ENCODE measurements at regions not wholly inside any gene's neighbourhood (a gene's known extent, or its start where the extent isn't known, plus 50 kb on each side); places are given as distances from the start of the nearest gene placed in this dataset.

GRCh38 chrX:106341823-106342222, 173.7 kb downstream of the PWWP3B start:
- TF ChIP-seq, protein P1, sequence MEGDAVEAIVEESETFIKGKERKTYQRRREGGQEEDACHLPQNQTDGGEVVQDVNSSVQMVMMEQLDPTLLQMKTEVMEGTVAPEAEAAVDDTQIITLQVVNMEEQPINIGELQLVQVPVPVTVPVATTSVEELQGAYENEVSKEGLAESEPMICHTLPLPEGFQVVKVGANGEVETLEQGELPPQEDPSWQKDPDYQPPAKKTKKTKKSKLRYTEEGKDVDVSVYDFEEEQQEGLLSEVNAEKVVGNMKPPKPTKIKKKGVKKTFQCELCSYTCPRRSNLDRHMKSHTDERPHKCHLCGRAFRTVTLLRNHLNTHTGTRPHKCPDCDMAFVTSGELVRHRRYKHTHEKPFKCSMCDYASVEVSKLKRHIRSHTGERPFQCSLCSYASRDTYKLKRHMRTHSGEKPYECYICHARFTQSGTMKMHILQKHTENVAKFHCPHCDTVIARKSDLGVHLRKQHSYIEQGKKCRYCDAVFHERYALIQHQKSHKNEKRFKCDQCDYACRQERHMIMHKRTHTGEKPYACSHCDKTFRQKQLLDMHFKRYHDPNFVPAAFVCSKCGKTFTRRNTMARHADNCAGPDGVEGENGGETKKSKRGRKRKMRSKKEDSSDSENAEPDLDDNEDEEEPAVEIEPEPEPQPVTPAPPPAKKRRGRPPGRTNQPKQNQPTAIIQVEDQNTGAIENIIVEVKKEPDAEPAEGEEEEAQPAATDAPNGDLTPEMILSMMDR (IDR thresholded peaks at IDR 0.05; ENCODE audit: low read depth, low read length, missing control alignments), result no peak
- no peak for DNase-seq (ENCODE audit: low read depth)
- in situ Hi-C loops (cut with HindIII; ENCODE audit: low sequenced_read_pairs), result no loop called here
- H3K4me3 ChIP-seq (ENCODE audit: low read depth, low read length), result no peak overlapping the region

DNA sequence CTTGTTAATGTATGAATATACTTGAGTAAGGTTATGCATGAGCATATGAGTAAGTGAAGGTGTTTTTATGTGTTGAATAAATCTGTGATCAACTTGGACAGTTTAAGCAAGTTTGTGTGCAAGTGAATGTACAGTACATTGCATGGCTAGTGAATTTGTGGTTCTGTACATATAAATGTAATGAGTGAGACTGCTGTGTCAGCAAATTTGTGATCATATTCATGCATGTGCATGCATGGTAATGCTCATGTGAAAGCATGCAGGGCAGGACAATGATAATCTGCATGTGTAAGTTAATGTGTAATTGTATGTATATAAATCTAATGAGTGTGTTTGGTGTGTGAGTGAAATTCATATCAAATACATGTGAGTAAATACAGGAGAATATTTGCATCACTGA, 188.5 kb downstream of the PWWP3B start:
- in situ Hi-C loops (cut with HindIII; ENCODE audit: low sequenced_read_pairs), result no loop called here
- TF ChIP-seq, protein P1 (IDR thresholded peaks at IDR 0.05; ENCODE audit: low read depth, low read length, missing control alignments), result no peak
- no peak for DNase-seq (ENCODE audit: low read depth)
- no peak overlapping the region for H3K4me3 ChIP-seq (ENCODE audit: low read depth, low read length)

GRCh38 chrX:106363214-106363613, 195.1 kb downstream of the PWWP3B start:
- no peak overlapping the region for H3K4me3 ChIP-seq (ENCODE audit: low read depth, low read length)
- in situ Hi-C loops (cut with HindIII; ENCODE audit: low sequenced_read_pairs), result no loop called here
- no peak for DNase-seq (ENCODE audit: low read depth)
- TF ChIP-seq, protein P1 (IDR thresholded peaks at IDR 0.05; ENCODE audit: low read depth, low read length, missing control alignments), result no peak

DNA sequence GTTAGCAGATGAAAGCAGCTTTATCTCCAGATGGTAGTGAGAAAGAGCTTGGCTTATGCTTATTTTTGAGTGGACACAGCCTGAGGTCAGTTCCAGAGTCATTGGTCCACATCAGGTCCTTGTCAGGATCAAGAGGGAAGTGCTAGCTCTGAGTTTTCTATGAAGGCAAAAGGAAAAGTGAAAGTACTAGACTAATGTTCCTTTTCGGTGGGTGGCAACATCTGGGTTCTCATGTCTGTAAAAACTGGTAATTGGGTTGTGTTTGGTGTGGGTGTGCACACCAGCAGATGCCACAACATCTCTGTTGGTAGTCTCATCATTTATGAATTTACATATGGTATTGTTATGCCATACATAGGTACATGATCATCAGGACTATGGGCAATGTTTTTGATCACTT, 210.5 kb downstream of the PWWP3B start:
- TF ChIP-seq, protein P1 (IDR thresholded peaks at IDR 0.05; ENCODE audit: low read depth, low read length, missing control alignments), result no peak
- in situ Hi-C loops (cut with HindIII; ENCODE audit: low sequenced_read_pairs), result no loop called here
- H3K4me3 ChIP-seq (ENCODE audit: low read depth, low read length), result no peak overlapping the region
- DNase-seq (ENCODE audit: low read depth), result no peak

GRCh38 chrX:106391284-106391911, 220.4 kb upstream of the RADX start:
- no peak for DNase-seq (ENCODE audit: low read depth)
- TF ChIP-seq, protein P1 (IDR thresholded peaks at IDR 0.05; ENCODE audit: low read depth, low read length, missing control alignments), result no peak
- H3K4me3 ChIP-seq (ENCODE audit: low read depth, low read length), result no peak overlapping the region
- in situ Hi-C loops (cut with HindIII; ENCODE audit: low sequenced_read_pairs), result no loop called here

GRCh38 chrX:106392346-106392745, 219.4 kb upstream of the RADX start:
- DNase-seq (ENCODE audit: low read depth), result no peak
- in situ Hi-C loops (cut with HindIII; ENCODE audit: low sequenced_read_pairs), result no loop called here
- TF ChIP-seq, protein P1 (IDR thresholded peaks at IDR 0.05; ENCODE audit: low read depth, low read length, missing control alignments), result no peak
- no peak overlapping the region for H3K4me3 ChIP-seq (ENCODE audit: low read depth, low read length)
